Loucy (cell line): ENCODE measurements at regions not wholly inside any gene's neighbourhood (a gene's known extent, or its start where the extent isn't known, plus 50 kb on each side); places are given as distances from the start of the nearest gene placed in this dataset.

ENCODE experiments used
- H2AFZ ChIP-seq: fragments of 200-600 bp; sonication (generic); 2 replicates; pipeline ENCODE4 v1.6.0; 2016; ENCODE audit warnings: antibody characterized with exemption, mild to moderate bottlenecking, low read length, moderate library complexity
- H3F3A ChIP-seq: fragments of 200-600 bp; 2 replicates; pipeline ENCODE4 v1.6.0; 2016; ENCODE audit warnings: antibody characterized with exemption, low read depth, mild to moderate bottlenecking
- H3K27me3 ChIP-seq: fragments of 200-600 bp; sonication (generic); 2 replicates; pipeline ENCODE4 v1.6.1; 2014; ENCODE audit warnings: low read length, mild to moderate bottlenecking; ENCODE audit not compliant: insufficient read depth, poor library complexity, severe bottlenecking
- H3K36me3 ChIP-seq: fragments of 200-600 bp; sonication (generic); 2 replicates; pipeline ENCODE4 v1.6.1; 2016; ENCODE audit warnings: low read length; ENCODE audit not compliant: insufficient read depth
- H3K4me1 ChIP-seq: fragments of 200-600 bp; sonication (generic); 2 replicates; pipeline ENCODE4 v1.5.1; 2014; ENCODE audit warnings: low read length, mild to moderate bottlenecking; ENCODE audit not compliant: insufficient read depth, poor library complexity, severe bottlenecking
- H3K4me2 ChIP-seq: fragments of 200-600 bp; sonication (generic); 2 replicates; pipeline ENCODE4 v1.6.0; 2014; ENCODE audit warnings: antibody characterized with exemption, low read length, low read depth, mild to moderate bottlenecking; ENCODE audit not compliant: poor library complexity, severe bottlenecking
- H3K4me3 ChIP-seq: fragments of 200-600 bp; sonication (generic); 2 replicates; pipeline ENCODE4 v1.5.1; 2014; ENCODE audit warnings: low read length, mild to moderate bottlenecking, mixed read lengths; ENCODE audit not compliant: poor library complexity, severe bottlenecking
- H3K79me2 ChIP-seq: fragments of 200-600 bp; sonication (generic); 2 replicates; pipeline ENCODE4 v1.6.1; 2014; ENCODE audit warnings: low read length; ENCODE audit not compliant: insufficient read depth
- H3K9ac ChIP-seq: fragments of 200-600 bp; sonication (generic); 2 replicates; pipeline ENCODE4 v1.6.0; 2014; ENCODE audit warnings: mild to moderate bottlenecking, low read depth, low read length, moderate library complexity; ENCODE audit not compliant: poor library complexity, severe bottlenecking
- H3K9me2 ChIP-seq: fragments of 200-600 bp; sonication (generic); replicated peaks from 2 replicates; pipeline ENCODE4 v1.6.1; 2016; ENCODE audit warnings: low read depth, low read length, mixed read lengths
- H3K9me3 ChIP-seq: fragments of 200-600 bp; sonication (generic); 2 replicates; pipeline ENCODE4 v1.6.1; 2014; ENCODE audit warnings: mild to moderate bottlenecking, antibody characterized with exemption, low read length, low read depth; ENCODE audit not compliant: insufficient read depth
- H4K20me1 ChIP-seq: fragments of 200-600 bp; sonication (generic); 2 replicates; pipeline ENCODE4 v1.6.0; 2014; ENCODE audit warnings: antibody characterized with exemption, low read length, mild to moderate bottlenecking; ENCODE audit not compliant: insufficient read depth, poor library complexity, severe bottlenecking
- CTCF ChIP-seq: fragments of 200-600 bp; sonication (generic); conservative IDR thresholded peaks from 2 replicates; pipeline ENCODE4 v1.5.1; 2014; ENCODE audit warnings: mild to moderate bottlenecking, antibody characterized with exemption, low read length
- EZH2phosphoT487 ChIP-seq: fragments of 200-600 bp; IDR thresholded peaks from 2 replicates; pipeline ENCODE4 v1.6.1; 2018; ENCODE audit warnings: antibody characterized with exemption, mild to moderate bottlenecking, moderate library complexity, borderline replicate concordance

- TF ChIP-seq EZH2phosphoT487 (no peak), CTCF (no peak)
- Histone ChIP-seq H3K9ac (no peak overlapping the region), H3K4me2 (no peak overlapping the region), H3K9me3 (no peaks in the 10 kb centered on the region), H3K4me3 (no peak overlapping the region), H3K79me2 (no peaks in the 10 kb centered on the region), H3K4me1 (no peaks in the 10 kb centered on the region), H2AFZ (no peak overlapping the region), H3K36me3 (no peaks in the 10 kb centered on the region), H3K9me2 (no peaks in the 10 kb centered on the region), H3K27me3 (no peaks in the 10 kb centered on the region), H4K20me1 (no peaks in the 10 kb centered on the region), H3F3A (no peaks in the 10 kb centered on the region)
Observed at GRCh38 chr1:191739544-191739943, 418.7 kb upstream of the RGS18 start.

GRCh38 chr1:191752342-191752741 is 405.9 kb upstream of the RGS18 start:
- Histone ChIP-seq H3K9ac (no peak overlapping the region), H3K36me3 (no peaks in the 10 kb centered on the region), H3K27me3 (no peaks in the 10 kb centered on the region), H3F3A (no peaks in the 10 kb centered on the region), H3K4me3 (no peak overlapping the region), H3K9me3 (no peaks in the 10 kb centered on the region), H3K4me1 (peaks cover 10% of the 10 kb centered on the region), H2AFZ (no peak overlapping the region), H4K20me1 (no peaks in the 10 kb centered on the region), H3K4me2 (no peak overlapping the region), H3K9me2 (no peaks in the 10 kb centered on the region), H3K79me2 (no peaks in the 10 kb centered on the region)
- TF ChIP-seq CTCF: peak; percentile 42
- TF ChIP-seq EZH2phosphoT487: no peak

GRCh38 chr1:191760016-191760415 is 398.2 kb upstream of the RGS18 start:
- H3F3A ChIP-seq: no peaks in the 10 kb centered on the region
- H3K9me3 ChIP-seq: 0 out of 2 replicates have a peak, but pooled peaks cover 6% of the 10 kb centered on the region
- no peaks in the 10 kb centered on the region for H4K20me1 ChIP-seq
- H3K4me2 ChIP-seq: no peak overlapping the region
- H3K9ac ChIP-seq: no peak overlapping the region
- H3K36me3 ChIP-seq: no peaks in the 10 kb centered on the region
- no peaks in the 10 kb centered on the region for H3K9me2 ChIP-seq
- H2AFZ ChIP-seq: no peak overlapping the region
- TF ChIP-seq EZH2phosphoT487 (no peak), CTCF (no peak)
- peaks cover 11% of the 10 kb centered on the region for H3K4me1 ChIP-seq
- no peaks in the 10 kb centered on the region for H3K27me3 ChIP-seq
- no peak overlapping the region for H3K4me3 ChIP-seq
- H3K79me2 ChIP-seq: no peaks in the 10 kb centered on the region
